CD4-positive, alpha-beta memory T cell (primary cell): ENCODE measurements at regions not wholly inside any gene's neighbourhood (a gene's known extent, or its start where the extent isn't known, plus 50 kb on each side); places are given as distances from the start of the nearest gene placed in this dataset.

Experiments
- CTCF ChIA-PET: fragments of 350-600 bp; sonication (Branson Sonifier 250); formaldehyde crosslinking; loops from one replicate; lab custom pipeline; 2021; ENCODE audit warnings: inconsistent platforms; ENCODE audit not compliant: partially characterized antibody; lab: Charles Lee
- POLR2A ChIA-PET: fragments of 350-600 bp; sonication (Branson Sonifier 250); formaldehyde crosslinking; loops from one replicate; lab custom pipeline; 2021; ENCODE audit not compliant: partially characterized antibody; lab: Charles Lee
- DNase-seq, 5 donors: peaks; one replicate each; pipeline versions ENCODE4 v3.0.0 to v3.0.0-alpha.2; 2020 to 2022; ENCODE audit warnings: mixed read lengths in 1 of 5
- H3K27ac ChIP-seq: one replicate; pipeline ENCODE4 v1.7.0; 2013; ENCODE audit warnings: low read depth, low read length
- H3K27me3 ChIP-seq: 2 replicates; pipeline ENCODE4 v1.7.0; 2013; ENCODE audit warnings: mild to moderate bottlenecking, low read length, moderate library complexity; ENCODE audit not compliant: insufficient read depth
- H3K36me3 ChIP-seq: 2 replicates; pipeline ENCODE4 v1.7.0; 2013; ENCODE audit warnings: mild to moderate bottlenecking, low read length, moderate library complexity; ENCODE audit not compliant: insufficient read depth
- H3K4me1 ChIP-seq: 2 replicates; pipeline ENCODE4 v1.7.0; 2013; ENCODE audit warnings: mild to moderate bottlenecking, low read length, moderate library complexity; ENCODE audit not compliant: insufficient read depth
- H3K4me3 ChIP-seq, 2 donors: one replicate each; pipeline ENCODE4 v1.7.0; 2013; ENCODE audit warnings: low read length in 2 of 2, mild to moderate bottlenecking in 1 of 2
- H3K9me3 ChIP-seq, 2 donors: one replicate each; pipeline ENCODE4 v1.7.0; 2013; ENCODE audit warnings: low read length in 2 of 2, control low read depth in 1 of 2; ENCODE audit not compliant: control insufficient read depth in 1 of 2
- H3K27ac Mint-ChIP-seq, 7 donors: one replicate each; pipeline ENCODE4 v1.8.0; 2020 to 2021; ENCODE audit warnings: mixed read lengths in 7 of 7, mild to moderate bottlenecking in 6 of 7, inconsistent platforms in 3 of 7, moderate library complexity in 3 of 7
- H3K27me3 Mint-ChIP-seq, 2 donors: one replicate each; pipeline ENCODE4 v1.8.0; 2020 to 2021; ENCODE audit warnings: mixed read lengths in 2 of 2
- H3K36me3 Mint-ChIP-seq, 2 donors: one replicate each; pipeline ENCODE4 v1.8.0; 2020 to 2021; ENCODE audit warnings: mixed read lengths in 2 of 2, inconsistent platforms in 1 of 2, mild to moderate bottlenecking in 1 of 2
- H3K4me1 Mint-ChIP-seq, 4 donors: one replicate each; pipeline ENCODE4 v1.8.0; 2020 to 2021; ENCODE audit warnings: mixed read lengths in 4 of 4, mild to moderate bottlenecking in 1 of 4
- H3K4me3 Mint-ChIP-seq, 8 donors: one replicate each; pipeline ENCODE4 v1.8.0; 2020 to 2021; ENCODE audit warnings: mixed read lengths in 8 of 8, mild to moderate bottlenecking in 7 of 8, moderate library complexity in 6 of 8, inconsistent platforms in 3 of 8
- H3K9me3 Mint-ChIP-seq, 8 donors: one replicate each; pipeline ENCODE4 v1.8.0; 2020 to 2021; ENCODE audit warnings: mixed read lengths in 8 of 8, mild to moderate bottlenecking in 5 of 8, inconsistent platforms in 3 of 8, moderate library complexity in 1 of 8
- intact Hi-C: fragments of 100-400 bp; cut with micrococcal nuclease; formaldehyde crosslinking; loops from one replicate; pipeline ENCODE4 v1.15.1; 2023

DNA sequence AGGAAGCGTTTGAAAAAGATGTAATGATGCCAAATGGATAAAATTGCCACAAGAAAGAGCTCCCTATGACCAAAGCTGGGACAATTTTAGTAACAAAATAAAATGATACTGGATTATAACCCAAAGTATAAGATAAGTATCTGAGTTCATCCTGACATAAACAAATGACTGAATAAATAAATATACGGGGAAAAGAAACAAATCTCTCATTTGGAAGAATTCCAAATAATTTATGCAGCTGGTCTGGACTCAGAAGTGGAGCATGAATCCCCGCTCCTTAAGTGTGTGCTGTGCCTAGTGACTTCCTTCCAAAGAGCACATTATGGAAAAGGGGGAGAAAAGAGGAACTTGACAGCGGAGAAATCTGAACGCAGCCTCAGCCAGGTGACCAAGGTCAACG is 186.2 kb downstream of the RAMP3 start:
- peaks cover 8 to 11% of the 10 kb centered on the region in 2 donors for H3K27me3 Mint-ChIP-seq

GRCh38 chr7:45347804-45348203 is 190.2 kb downstream of the RAMP3 start:
- Histone ChIP-seq H3K4me3 (no peak overlapping the region), H3K27me3 (no peaks in the 10 kb centered on the region), H3K4me1 (no peaks in the 10 kb centered on the region), H3K9me3 (no peaks in the 10 kb centered on the region), H3K27ac (no peak overlapping the region), H3K36me3 (no peaks in the 10 kb centered on the region)
- H3K9me3 Mint-ChIP-seq = peaks cover 0 to under 1% (median 0%) of the 10 kb centered on the region in 8 donors
- no peaks in the 10 kb centered on the region for H3K36me3 Mint-ChIP-seq
- H3K4me1 Mint-ChIP-seq = no peaks in the 10 kb centered on the region
- H3K4me3 Mint-ChIP-seq = no peak overlapping the region
- CTCF ChIA-PET = no interaction called here
- DNase-seq = no peak
- no peak overlapping the region for H3K27ac Mint-ChIP-seq
- intact Hi-C loops = no loop called here
- POLR2A ChIA-PET = no interaction called here
- peaks cover 8 to 17% of the 10 kb centered on the region in 2 donors for H3K27me3 Mint-ChIP-seq

More for the DNA sequence above, 186.2 kb downstream of the RAMP3 start:
- H3K27ac Mint-ChIP-seq = no peak overlapping the region
- intact Hi-C loops = no loop called here
- no peaks in the 10 kb centered on the region for H3K36me3 Mint-ChIP-seq
- H3K4me1 Mint-ChIP-seq = peaks cover 0 to 7% (median 5%) of the 10 kb centered on the region in 4 donors
- Histone ChIP-seq H3K27ac (no peak overlapping the region), H3K36me3 (no peaks in the 10 kb centered on the region), H3K27me3 (no peaks in the 10 kb centered on the region), H3K4me1 (no peaks in the 10 kb centered on the region), H3K4me3 (no peak overlapping the region), H3K9me3 (no peaks in the 10 kb centered on the region)
- H3K4me3 Mint-ChIP-seq = no peak overlapping the region
- CTCF ChIA-PET = no interaction called here
- H3K9me3 Mint-ChIP-seq = peaks cover 0 to 6% (median 0%) of the 10 kb centered on the region in 8 donors
- POLR2A ChIA-PET = no interaction called here
- no peak for DNase-seq

DNA sequence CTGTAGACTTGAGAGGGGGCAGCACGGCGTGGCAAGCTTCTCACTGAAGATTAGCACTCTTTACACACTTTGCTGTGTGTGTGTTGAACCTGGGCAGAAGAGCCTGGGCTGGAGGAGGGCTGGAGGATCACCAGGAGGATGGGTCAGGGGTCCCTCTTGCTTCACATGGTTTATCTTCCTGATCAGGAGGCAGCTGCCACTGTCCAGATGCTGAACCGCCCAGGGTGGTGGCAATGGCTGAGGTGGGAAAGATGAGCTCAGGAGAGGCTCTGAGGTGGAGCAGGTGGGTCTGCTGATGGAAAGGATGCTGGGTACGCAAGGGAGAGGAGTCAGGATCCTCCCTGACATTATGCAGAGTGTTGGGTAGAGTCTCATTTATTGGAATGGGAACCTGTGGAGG is 191.5 kb downstream of the RAMP3 start:
- Histone ChIP-seq H3K4me3 (no peak overlapping the region), H3K27ac (no peak overlapping the region), H3K9me3 (no peaks in the 10 kb centered on the region), H3K36me3 (no peaks in the 10 kb centered on the region), H3K27me3 (no peaks in the 10 kb centered on the region), H3K4me1 (no peaks in the 10 kb centered on the region)
- peaks cover 0 to 4% (median 0%) of the 10 kb centered on the region in 8 donors for H3K9me3 Mint-ChIP-seq
- intact Hi-C loops = no loop called here
- no peak overlapping the region for H3K4me3 Mint-ChIP-seq
- no peaks in the 10 kb centered on the region for H3K4me1 Mint-ChIP-seq
- no peaks in the 10 kb centered on the region for H3K36me3 Mint-ChIP-seq
- POLR2A ChIA-PET = no interaction called here
- no peak for DNase-seq
- CTCF ChIA-PET = no interaction called here
- no peak overlapping the region for H3K27ac Mint-ChIP-seq
- peaks cover 9 to 18% of the 10 kb centered on the region in 2 donors for H3K27me3 Mint-ChIP-seq

GRCh38 chr7:45350896-45351295 is 193.3 kb downstream of the RAMP3 start:
- Mint-ChIP-seq H3K4me3 (no peak overlapping the region), H3K9me3 (peaks cover 0 to 4% (median 0%) of the 10 kb centered on the region in 8 donors), H3K27ac (no peak overlapping the region), H3K27me3 (peaks cover 10 to 17% of the 10 kb centered on the region in 2 donors), H3K4me1 (no peaks in the 10 kb centered on the region), H3K36me3 (no peaks in the 10 kb centered on the region)
- ChIA-PET CTCF (no interaction called here), POLR2A (no interaction called here)
- intact Hi-C loops = no loop called here
- DNase-seq = no peak
- no peak overlapping the region for H3K4me3 ChIP-seq
- H3K4me1 ChIP-seq = no peaks in the 10 kb centered on the region
- H3K27ac ChIP-seq = no peak overlapping the region
- no peaks in the 10 kb centered on the region for H3K36me3 ChIP-seq
- H3K9me3 ChIP-seq = no peaks in the 10 kb centered on the region
- no peaks in the 10 kb centered on the region for H3K27me3 ChIP-seq

- Histone ChIP-seq H3K9me3 (no peaks in the 10 kb centered on the region), H3K27ac (no peak overlapping the region), H3K4me1 (no peaks in the 10 kb centered on the region), H3K4me3 (no peak overlapping the region), H3K27me3 (no peaks in the 10 kb centered on the region), H3K36me3 (no peaks in the 10 kb centered on the region)
- Mint-ChIP-seq H3K36me3 (no peaks in the 10 kb centered on the region), H3K27ac (no peak overlapping the region), H3K9me3 (peaks cover 0 to 14% (median 3%) of the 10 kb centered on the region in 8 donors), H3K4me3 (no peak overlapping the region), H3K4me1 (no peaks in the 10 kb centered on the region), H3K27me3 (peaks cover 10 to 12% of the 10 kb centered on the region in 2 donors)
- intact Hi-C loops = no loop called here
- ChIA-PET POLR2A (no interaction called here), CTCF (no interaction called here)
- DNase-seq = no peak
Measured at GRCh38 chr7:45358287-45358686, 200.7 kb downstream of the RAMP3 start.

GRCh38 chr7:45359250-45359649 is 201.7 kb downstream of the RAMP3 start:
- H3K4me3 Mint-ChIP-seq = no peak overlapping the region
- ChIA-PET POLR2A (no interaction called here), CTCF (no interaction called here)
- H3K4me3 ChIP-seq = no peak overlapping the region
- no peaks in the 10 kb centered on the region for H3K27me3 ChIP-seq
- H3K27me3 Mint-ChIP-seq = peaks cover 8 to 10% of the 10 kb centered on the region in 2 donors
- no peaks in the 10 kb centered on the region for H3K4me1 ChIP-seq
- no peaks in the 10 kb centered on the region for H3K9me3 ChIP-seq
- no peak overlapping the region for H3K27ac Mint-ChIP-seq
- H3K27ac ChIP-seq = no peak overlapping the region
- peaks cover 0 to 14% (median 3%) of the 10 kb centered on the region in 8 donors for H3K9me3 Mint-ChIP-seq
- H3K36me3 ChIP-seq = no peaks in the 10 kb centered on the region
- DNase-seq = no peak
- H3K4me1 Mint-ChIP-seq = no peaks in the 10 kb centered on the region
- intact Hi-C loops = no loop called here
- H3K36me3 Mint-ChIP-seq = no peaks in the 10 kb centered on the region

DNA sequence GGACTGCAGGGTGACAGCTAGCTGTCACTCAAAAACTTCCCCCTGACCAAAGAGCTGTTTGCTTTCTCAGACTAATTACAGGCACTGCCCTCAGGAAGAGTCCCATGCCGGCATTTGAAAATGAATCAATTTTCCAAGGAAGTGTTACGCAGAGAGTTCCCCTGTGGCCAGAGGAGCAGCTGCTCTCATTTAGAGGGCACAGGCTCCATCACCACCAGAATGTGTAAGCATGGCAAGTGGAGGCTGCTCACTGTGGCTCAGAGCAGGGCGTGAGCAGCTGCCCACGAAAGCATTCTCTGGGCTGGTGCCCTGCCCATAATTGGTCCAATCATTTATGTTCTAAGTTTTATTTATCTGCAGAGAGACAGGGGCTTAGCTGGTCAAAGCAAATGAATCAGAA is 202.2 kb downstream of the RAMP3 start:
- peaks cover 3% of the 10 kb centered on the region for H3K27me3 ChIP-seq
- H3K27ac ChIP-seq = no peak overlapping the region
- no peak for DNase-seq
- H3K9me3 ChIP-seq = no peaks in the 10 kb centered on the region
- H3K4me1 ChIP-seq = no peaks in the 10 kb centered on the region
- ChIA-PET POLR2A (no interaction called here), CTCF (no interaction called here)
- Mint-ChIP-seq H3K4me1 (no peaks in the 10 kb centered on the region), H3K27me3 (peaks cover 8 to 10% of the 10 kb centered on the region in 2 donors), H3K27ac (no peak overlapping the region), H3K4me3 (no peak overlapping the region), H3K9me3 (peaks cover 0 to 14% (median 3%) of the 10 kb centered on the region in 8 donors), H3K36me3 (no peaks in the 10 kb centered on the region)
- no peak overlapping the region for H3K4me3 ChIP-seq
- no peaks in the 10 kb centered on the region for H3K36me3 ChIP-seq
- intact Hi-C loops = no loop called here

- no peak for DNase-seq
- peaks cover 0 to 8% (median 2%) of the 10 kb centered on the region in 8 donors for H3K9me3 Mint-ChIP-seq
- intact Hi-C loops = no loop called here
- H3K27me3 ChIP-seq = peaks cover 3% of the 10 kb centered on the region
- no peak overlapping the region for H3K27ac ChIP-seq
- H3K4me3 Mint-ChIP-seq = no peak overlapping the region
- H3K27me3 Mint-ChIP-seq = peaks cover 7 to 10% of the 10 kb centered on the region in 2 donors
- H3K4me1 Mint-ChIP-seq = no peaks in the 10 kb centered on the region
- no peak overlapping the region for H3K4me3 ChIP-seq
- no peaks in the 10 kb centered on the region for H3K36me3 ChIP-seq
- no peaks in the 10 kb centered on the region for H3K9me3 ChIP-seq
- POLR2A ChIA-PET = no interaction called here
- H3K27ac Mint-ChIP-seq = no peak overlapping the region
- no peaks in the 10 kb centered on the region for H3K36me3 Mint-ChIP-seq
- CTCF ChIA-PET = no interaction called here
- H3K4me1 ChIP-seq = no peaks in the 10 kb centered on the region
Measured at GRCh38 chr7:45363669-45364068, 206.1 kb downstream of the RAMP3 start.
